Suprapubic skin (tissue), 4 donors: ENCODE measurements at regions not wholly inside any gene's neighbourhood (a gene's known extent, or its start where the extent isn't known, plus 50 kb on each side); places are given as distances from the start of the nearest gene placed in this dataset.
"Not testable (repeated sequence)": the region's sequence is repeated elsewhere in the genome, so short reads cannot be mapped to it uniquely, and the experiment has no call there.

Source experiments
- DNase-seq, 2 donors: peaks; one replicate each; pipeline ENCODE4 v3.0.0-alpha.2; 2019; ENCODE audit warnings: low spot score in 2 of 2
- H3K27ac ChIP-seq: fragments of 200-600 bp; sonication (generic); one replicate; pipeline ENCODE4 v1.5.1; 2019
- H3K27me3 ChIP-seq: fragments of 200-600 bp; sonication (generic); one replicate; pipeline ENCODE4 v1.5.1; 2019
- H3K36me3 ChIP-seq: fragments of 200-600 bp; sonication (generic); one replicate; pipeline ENCODE4 v1.5.1; 2019
- H3K4me1 ChIP-seq: fragments of 200-600 bp; sonication (generic); one replicate; pipeline ENCODE4 v1.5.1; 2019
- H3K4me3 ChIP-seq: fragments of 200-600 bp; sonication (generic); one replicate; pipeline ENCODE4 v1.5.1; 2019; ENCODE audit warnings: mild to moderate bottlenecking
- H3K9me3 ChIP-seq: fragments of 200-600 bp; sonication (generic); one replicate; pipeline ENCODE4 v1.5.1; 2019
- CTCF ChIP-seq, 2 donors: fragments of 200-600 bp in 1 of 2; fragments of 450-650 bp in 1 of 2; sonication (generic) in 1 of 2; IDR thresholded peaks; one replicate each; pipeline ENCODE4 v1.5.1; 2016 to 2019; ENCODE audit warnings: antibody characterized with exemption in 2 of 2, mild to moderate bottlenecking in 1 of 2, moderate library complexity in 1 of 2
- EP300 ChIP-seq: sonication (generic); formaldehyde crosslinking; IDR thresholded peaks from one replicate; pipeline ENCODE4 v1.6.1; 2017; ENCODE audit warnings: antibody characterized with exemption
- POLR2A ChIP-seq, 2 donors: fragments of 450-650 bp; IDR thresholded peaks; one replicate each; pipeline ENCODE4 v1.6.1; 2017; ENCODE audit warnings: antibody characterized with exemption in 2 of 2, mild to moderate bottlenecking in 2 of 2, moderate library complexity in 2 of 2
- POLR2AphosphoS5 ChIP-seq, 3 donors: sonication (generic); formaldehyde crosslinking; IDR thresholded peaks; one replicate each; pipeline ENCODE4 v1.6.1; 2017; ENCODE audit warnings: antibody characterized with exemption in 3 of 3
- WGBS: methylation state at CpG from one replicate; pipeline ENCODE4 v1.1.5; 2018; 5-methylcytosine and 5-hydroxymethylcytosine counted together

DNA sequence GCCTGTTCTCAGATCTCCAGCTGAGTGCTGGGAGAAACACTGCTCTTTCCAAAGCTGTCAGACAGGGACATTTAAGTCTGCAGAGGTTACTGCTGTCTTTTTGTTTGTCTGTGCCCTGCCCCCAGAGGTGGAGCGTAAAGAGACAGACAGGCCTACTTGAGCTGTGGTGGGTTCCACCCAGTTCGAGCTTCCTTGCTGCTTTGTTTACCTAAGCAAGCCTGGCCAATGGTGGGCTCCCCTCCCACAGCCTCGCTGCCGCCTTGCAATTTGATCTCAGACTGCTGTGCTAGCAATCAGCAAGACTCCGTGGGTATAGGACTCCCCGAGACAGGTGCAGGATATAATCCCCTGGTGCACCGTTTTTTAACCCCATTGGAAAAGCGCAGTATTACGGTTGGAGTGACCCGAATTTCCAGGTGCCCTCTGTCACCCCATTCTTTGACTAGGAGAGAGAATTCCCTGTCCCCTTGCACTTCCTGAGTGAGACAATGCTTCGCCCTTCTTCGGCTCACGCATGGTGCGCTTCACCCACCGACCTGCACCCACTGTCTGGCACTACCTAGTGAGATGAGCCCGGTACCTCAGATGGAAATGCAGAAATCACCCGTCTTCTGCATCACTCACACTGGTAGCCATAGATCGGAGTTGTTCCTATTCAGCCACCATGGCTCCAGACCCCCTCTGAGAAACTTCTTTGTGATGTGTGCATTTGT is 650.3 kb upstream of the ALG10B start:
- no peaks in the 10 kb centered on the region for H3K4me1 ChIP-seq
- 84% methylated on average over 18 of the region's 18 CpGs for WGBS
- no peaks in the 10 kb centered on the region for H3K36me3 ChIP-seq
- no peaks in the 10 kb centered on the region for H3K27me3 ChIP-seq
- no peak overlapping the region for H3K4me3 ChIP-seq
- H3K9me3 ChIP-seq: no peaks in the 10 kb centered on the region
- peak in 1 of 2 donors; percentile 43 for DNase-seq
- no peak overlapping the region for H3K27ac ChIP-seq
- TF ChIP-seq EP300 (no peak), CTCF (IDR thresholded peaks at IDR 0.05) (no peak), POLR2AphosphoS5 (IDR thresholded peaks at IDR 0.05) (no peak), POLR2A (IDR thresholded peaks at IDR 0.05) (no peak)

DNA sequence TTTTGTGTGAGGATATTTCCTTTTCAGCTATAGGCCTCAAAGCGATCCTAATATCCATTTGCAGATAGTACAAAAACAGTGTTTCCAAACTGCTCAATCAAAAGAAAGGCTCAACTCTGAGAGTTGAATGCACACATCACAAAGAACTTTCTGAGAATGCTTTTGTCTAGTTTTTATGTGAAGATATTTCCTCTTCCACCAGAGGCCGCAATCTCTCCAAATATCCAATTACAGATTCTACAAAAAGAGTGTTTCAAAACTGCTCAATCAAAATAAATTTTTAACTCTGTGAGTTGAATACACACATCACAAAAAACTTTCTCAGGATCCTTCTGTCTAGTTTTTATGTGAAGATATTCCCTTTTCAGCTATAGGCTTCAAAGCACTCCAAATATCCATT is 648.0 kb upstream of the ALG10B start:
- H3K4me1 ChIP-seq, H3K9me3 ChIP-seq, H3K4me3 ChIP-seq, H3K27ac ChIP-seq, H3K36me3 ChIP-seq, DNase-seq, H3K27me3 ChIP-seq: not testable (repeated sequence)
- 84% methylated on average over 2 of the region's 2 CpGs for WGBS

- no peak for DNase-seq
- WGBS: 71% methylated on average over 6 of the region's 6 CpGs
- no peak for TF ChIP-seq POLR2A (IDR thresholded peaks at IDR 0.05)
- no peak for TF ChIP-seq POLR2AphosphoS5 (IDR thresholded peaks at IDR 0.05)
- TF ChIP-seq CTCF (IDR thresholded peaks at IDR 0.05): no peak
- TF ChIP-seq EP300: no peak
- H3K27me3 ChIP-seq: no peaks in the 10 kb centered on the region
- H3K36me3 ChIP-seq: no peaks in the 10 kb centered on the region
- H3K9me3 ChIP-seq: no peaks in the 10 kb centered on the region
- H3K4me3 ChIP-seq: no peak overlapping the region
- no peaks in the 10 kb centered on the region for H3K4me1 ChIP-seq
- no peak overlapping the region for H3K27ac ChIP-seq
Observed at GRCh38 chr12:37672655-37673260, 643.8 kb upstream of the ALG10B start.

- no peak overlapping the region for H3K4me3 ChIP-seq
- no peaks in the 10 kb centered on the region for H3K4me1 ChIP-seq
- no peak for TF ChIP-seq POLR2AphosphoS5 (IDR thresholded peaks at IDR 0.05)
- no peak for TF ChIP-seq EP300
- TF ChIP-seq CTCF (IDR thresholded peaks at IDR 0.05): no peak
- TF ChIP-seq POLR2A (IDR thresholded peaks at IDR 0.05): no peak
- H3K9me3 ChIP-seq: peaks cover 9% of the 10 kb centered on the region
- no peak overlapping the region for H3K27ac ChIP-seq
- H3K36me3 ChIP-seq: no peaks in the 10 kb centered on the region
- WGBS: 79% methylated on average over 5 of the region's 5 CpGs
- H3K27me3 ChIP-seq: no peaks in the 10 kb centered on the region
- no peak for DNase-seq
Observed at GRCh38 chr12:37720846-37721245, 595.7 kb upstream of the ALG10B start.

- TF ChIP-seq EP300 (no peak), POLR2A (IDR thresholded peaks at IDR 0.05) (no peak), CTCF (IDR thresholded peaks at IDR 0.05) (no peak), POLR2AphosphoS5 (IDR thresholded peaks at IDR 0.05) (no peak)
- DNase-seq: no peak
- 51% methylated on average over 2 of the region's 2 CpGs for WGBS
- Histone ChIP-seq H3K36me3 (no peaks in the 10 kb centered on the region), H3K9me3 (peaks cover 4% of the 10 kb centered on the region), H3K27ac (no peak overlapping the region), H3K4me3 (no peak overlapping the region), H3K27me3 (no peaks in the 10 kb centered on the region), H3K4me1 (no peaks in the 10 kb centered on the region)
Observed at GRCh38 chr12:37733856-37734255, 582.7 kb upstream of the ALG10B start.
